ENCODE measurements at regions not wholly inside any gene's neighbourhood (a gene's known extent, or its start where the extent isn't known, plus 50 kb on each side); places are given as distances from the start of the nearest gene placed in this dataset.

DNA sequence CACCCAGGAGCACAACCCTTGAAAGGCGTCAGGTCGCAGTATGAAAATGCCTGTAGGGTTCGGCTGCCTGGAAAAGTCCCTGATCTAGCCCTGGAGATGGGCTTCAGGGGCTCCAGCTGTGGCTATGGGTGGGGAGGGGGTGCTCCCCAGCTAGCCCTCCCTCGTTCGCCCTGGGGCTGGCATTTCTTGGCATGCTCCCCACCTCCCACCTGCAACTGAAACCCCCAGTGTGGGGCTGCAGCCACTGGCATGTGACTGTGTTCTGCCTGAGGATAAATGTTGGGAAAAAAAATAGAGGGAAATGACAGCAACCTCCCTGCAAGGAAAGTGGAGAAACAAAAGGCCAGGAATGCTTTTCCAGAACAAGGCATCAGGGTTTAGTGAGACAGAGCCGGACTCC is 109.2 kb downstream of the COPS8 start:
- no peak for TF ChIP-seq CTCF (IDR thresholded peaks at IDR 0.05; ENCODE audit: control insufficient read depth, extremely low read depth, insufficient read depth)
- no peak for DNase-seq (ENCODE audit: low read depth)
- H3K4me3 ChIP-seq (ENCODE audit: low read depth, low read length), result no peak overlapping the region

DNA sequence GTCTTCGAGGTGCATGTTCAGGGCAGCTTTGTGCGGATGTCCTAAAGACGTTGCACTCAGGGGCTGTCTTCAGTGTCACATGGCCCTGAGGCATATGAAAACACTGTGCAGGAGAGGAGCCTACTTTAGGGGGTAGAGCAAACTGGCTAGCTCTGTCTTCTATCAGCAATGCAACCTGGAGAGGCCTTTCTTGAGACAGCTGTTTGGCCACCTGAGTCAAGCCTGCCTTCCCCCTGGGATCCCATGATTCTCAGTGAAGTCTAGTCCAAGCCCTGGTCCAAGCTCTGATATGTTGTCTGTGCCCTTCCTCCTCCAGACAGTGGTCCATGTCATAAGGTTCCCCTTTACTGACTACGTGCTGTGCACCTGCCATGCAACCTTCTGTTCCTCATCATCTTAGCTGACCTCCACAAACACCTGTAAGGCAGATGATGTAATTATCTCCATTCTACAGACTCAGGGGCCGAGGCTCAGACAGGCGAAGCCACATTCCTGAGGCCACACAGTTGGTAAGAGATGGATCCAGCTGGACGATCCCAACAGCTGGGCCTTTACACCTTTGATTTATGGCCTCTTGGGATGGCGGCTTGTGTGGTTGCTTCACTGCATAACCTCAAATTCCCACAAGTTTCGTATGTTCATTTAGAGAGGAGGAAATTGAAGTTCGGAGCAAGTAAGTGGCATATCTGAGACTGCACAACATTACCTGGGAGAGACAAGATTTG is 109.9 kb downstream of the COPS8 start:
- no peak for DNase-seq (ENCODE audit: low read depth)
- TF ChIP-seq CTCF (IDR thresholded peaks at IDR 0.05; ENCODE audit: control insufficient read depth, extremely low read depth, insufficient read depth), result no peak
- H3K4me3 ChIP-seq (ENCODE audit: low read depth, low read length), result no peak overlapping the region

DNA sequence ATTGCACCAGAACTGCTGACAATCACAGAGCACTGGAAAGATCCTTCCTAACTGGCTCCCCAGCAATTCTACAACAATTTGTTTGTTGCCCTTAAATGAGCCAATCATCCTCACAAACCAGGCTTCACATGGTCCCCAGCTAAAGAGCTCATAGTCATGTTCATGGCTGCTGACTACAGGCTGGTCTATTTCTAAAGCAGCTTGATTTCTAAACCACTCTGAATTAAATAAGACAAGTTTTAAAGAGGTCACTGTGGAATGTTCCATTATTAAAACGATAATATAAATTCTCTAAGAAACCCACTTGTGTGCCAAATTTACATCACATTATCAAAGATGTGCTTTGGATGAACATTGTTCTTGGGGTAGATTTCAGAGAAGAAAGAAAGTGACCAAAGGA is 110.7 kb downstream of the COPS8 start:
- TF ChIP-seq CTCF (IDR thresholded peaks at IDR 0.05; ENCODE audit: control insufficient read depth, extremely low read depth, insufficient read depth), result no peak
- no peak for DNase-seq (ENCODE audit: low read depth)
- H3K4me3 ChIP-seq (ENCODE audit: low read depth, low read length), result no peak overlapping the region

DNA sequence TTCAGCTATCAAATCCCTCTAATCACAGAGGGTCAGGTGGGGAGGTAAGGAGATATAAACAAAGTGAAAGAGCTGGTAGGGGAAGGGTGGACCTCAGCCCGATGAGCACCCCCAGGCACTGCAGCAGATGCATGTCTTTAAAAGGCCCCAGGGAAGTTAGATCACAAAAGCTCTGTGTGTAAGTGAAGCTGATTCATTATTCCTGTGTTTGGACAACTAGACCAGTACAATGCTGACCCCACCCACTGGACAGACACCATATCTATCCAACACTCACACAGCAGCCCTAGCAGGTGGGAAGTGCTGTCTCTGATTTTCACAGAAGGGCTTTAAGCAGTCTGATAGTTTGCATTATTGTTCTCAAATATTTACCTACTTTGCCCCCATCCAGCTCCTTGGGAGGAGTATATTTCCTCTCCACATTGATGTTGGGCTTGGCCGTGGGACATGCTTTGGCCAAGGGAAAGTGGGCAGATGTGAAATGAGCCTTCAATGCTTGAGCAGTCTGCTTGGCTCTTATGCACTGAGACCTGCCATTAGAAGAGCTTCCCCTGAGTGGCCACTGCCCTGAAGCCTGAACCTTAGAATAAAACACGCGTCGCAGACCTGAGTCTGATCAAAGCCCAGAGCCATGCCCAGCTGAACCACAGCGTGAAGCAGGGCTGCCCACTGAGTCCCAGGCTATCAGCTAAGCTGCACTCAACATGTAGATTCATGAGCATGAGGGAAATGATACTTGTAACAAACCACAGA is 111.4 kb downstream of the COPS8 start:
- no peak for DNase-seq (ENCODE audit: low read depth)
- no peak for TF ChIP-seq CTCF (IDR thresholded peaks at IDR 0.05; ENCODE audit: control insufficient read depth, extremely low read depth, insufficient read depth)
- H3K4me3 ChIP-seq (ENCODE audit: low read depth, low read length), result no peak overlapping the region

DNA sequence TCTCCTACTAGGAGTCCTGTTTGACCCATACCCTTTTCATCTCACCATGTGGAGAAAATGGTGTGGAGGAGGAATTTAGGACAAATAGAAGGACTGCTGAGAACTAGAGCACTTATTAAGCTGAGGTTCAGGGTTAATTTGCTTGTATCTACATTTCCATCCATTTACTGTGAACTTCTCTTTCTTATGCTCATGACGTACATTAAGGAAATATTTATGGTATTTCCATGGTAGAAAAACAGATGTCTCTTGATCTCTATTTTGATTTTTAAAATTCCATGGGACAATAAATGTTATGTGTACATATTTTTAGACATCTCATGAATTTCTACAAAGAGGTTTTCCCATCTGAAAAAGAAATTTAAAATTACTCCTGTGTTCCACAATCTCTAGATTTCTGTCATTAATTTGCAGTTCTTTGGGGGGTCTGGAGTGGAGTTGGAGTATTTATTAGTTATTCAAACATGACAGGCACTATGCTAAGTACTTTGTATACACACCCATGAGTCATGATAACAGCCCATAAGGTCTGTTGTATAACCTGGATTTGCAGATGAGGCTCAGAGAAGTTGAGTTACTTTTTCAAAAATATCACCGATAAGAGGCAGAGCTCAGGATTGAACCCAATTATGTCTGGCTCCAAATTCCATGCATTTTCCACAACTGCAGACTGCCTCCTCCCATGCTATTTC is 112.6 kb downstream of the COPS8 start:
- H3K4me3 ChIP-seq (ENCODE audit: low read depth, low read length), result no peak overlapping the region
- no peak for DNase-seq (ENCODE audit: low read depth)
- no peak for TF ChIP-seq CTCF (IDR thresholded peaks at IDR 0.05; ENCODE audit: control insufficient read depth, extremely low read depth, insufficient read depth)

GRCh38 chr2:237199082-237199481 is 113.4 kb downstream of the COPS8 start:
- no peak for TF ChIP-seq CTCF (IDR thresholded peaks at IDR 0.05; ENCODE audit: control insufficient read depth, extremely low read depth, insufficient read depth)
- no peak overlapping the region for H3K4me3 ChIP-seq (ENCODE audit: low read depth, low read length)
- DNase-seq (ENCODE audit: low read depth), result no peak
